HCT116 (cell line): ENCODE measurements at regions not wholly inside any gene's neighbourhood (a gene's known extent, or its start where the extent isn't known, plus 50 kb on each side); places are given as distances from the start of the nearest gene placed in this dataset.

Experiments used
- ATAC-seq: fragments of 200-7000 bp; cut with Tn5 transposase; 2 replicates; pipeline ENCODE4 v1.9.1; 2020; ENCODE audit warnings: mild to moderate bottlenecking, moderate library complexity
- BruUV-seq: library from RNA; stranded (reverse); fragments of 400-500 nt; replicated peaks from 2 replicates; lab custom pipeline; 2021; lab: Mats Ljungman, UMichigan
- CTCF ChIA-PET: fragments of 300-600 bp; sonication (Branson Sonifier 250); formaldehyde crosslinking; loops from one replicate; lab custom pipeline; 2021; ENCODE audit warnings: antibody characterized with exemption; lab: Charles Lee
- POLR2A ChIA-PET: fragments of 300-600, 350-600 bp; sonication (Branson Sonifier 250); formaldehyde crosslinking; loops from one replicate; lab custom pipeline; 2021; ENCODE audit warnings: antibody characterized with exemption; lab: Charles Lee
- RAD21 ChIA-PET, 2 experiments: fragments of 300-600 bp; sonication (Branson Sonifier 250); formaldehyde crosslinking; loops; one replicate each; lab custom pipeline; 2023; ENCODE audit warnings: low total read pairs in 2 of 2; ENCODE audit not compliant: uncharacterized antibody in 2 of 2, unreplicated experiment in 2 of 2, low non-redundant PET in 1 of 2; lab: Charles Lee
- DNase-seq: peaks from one replicate; pipeline ENCODE4 v3.0.0-alpha.2; 2010; ENCODE audit warnings: low read depth, low spot score
- H2AFZ ChIP-seq: fragments of 200-600 bp; shearing (Covaris generic), sonication (generic); 2 replicates; pipeline ENCODE4 v1.6.1; 2017; ENCODE audit warnings: low read depth, mixed run types, mixed read lengths, antibody characterized with exemption, low read length; ENCODE audit not compliant: poor library complexity, severe bottlenecking
- H3K27ac ChIP-seq: 2 replicates; pipeline ENCODE4 v1.5.1; 2012; ENCODE audit warnings: low read depth, low read length
- H3K27me3 ChIP-seq: fragments of 200-600 bp; sonication (generic); 2 replicates; pipeline ENCODE4 v1.6.1; 2016; ENCODE audit warnings: mixed run types, low read length, mixed read lengths; ENCODE audit not compliant: insufficient read depth
- H3K36me3 ChIP-seq, 2 experiments: fragments of 200-500 bp in 1 of 2; fragments of 200-600 bp in 1 of 2; sonication (Bioruptor generic) in 1 of 2; sonication (generic) in 1 of 2; 2 replicates each; pipeline versions ENCODE4 v1.5.1 to v1.6.1; 2014 to 2016; ENCODE audit warnings: low read length in 2 of 2, inconsistent platforms in 1 of 2, mixed read lengths in 1 of 2, mixed run types in 1 of 2; ENCODE audit not compliant: insufficient read depth in 2 of 2, control insufficient read depth in 1 of 2
- H3K4me1 ChIP-seq, 2 experiments: fragments of 200-600 bp in 1 of 2; sonication (generic) in 1 of 2; 2 replicates each; pipeline versions ENCODE4 v1.5.1 to v1.6.1; 2012 to 2017; ENCODE audit warnings: low read length in 2 of 2, inconsistent platforms in 1 of 2, mild to moderate bottlenecking in 1 of 2, mixed read lengths in 1 of 2, mixed run types in 1 of 2, moderate library complexity in 1 of 2; ENCODE audit not compliant: insufficient read depth in 2 of 2, control insufficient read depth in 1 of 2
- H3K4me2 ChIP-seq: fragments of 200-600 bp; sonication (generic); 2 replicates; pipeline ENCODE4 v1.6.1; 2017; ENCODE audit warnings: mixed run types, low read length, mixed read lengths
- H3K4me3 ChIP-seq, 2 experiments: fragments of 200-600 bp in 1 of 2; sonication (generic) in 1 of 2; replicated peaks in 1 of 2; 2 replicates each; pipeline ENCODE4 v1.5.1; 2011 to 2016; ENCODE audit warnings: low read length in 2 of 2, control low read depth in 1 of 2, low read depth in 1 of 2, mild to moderate bottlenecking in 1 of 2, mixed read lengths in 1 of 2, mixed run types in 1 of 2
- H3K79me2 ChIP-seq: fragments of 200-600 bp; sonication (generic); 2 replicates; pipeline ENCODE4 v1.6.1; 2017; ENCODE audit warnings: mild to moderate bottlenecking, mixed run types, low read length, moderate library complexity, mixed read lengths; ENCODE audit not compliant: insufficient read depth
- H3K9ac ChIP-seq: fragments of 200-600 bp; sonication (generic); 2 replicates; pipeline ENCODE4 v1.6.1; 2016; ENCODE audit warnings: low read length, mixed read lengths
- H3K9me2 ChIP-seq: fragments of 200-600 bp; sonication (generic), shearing (Covaris generic); 2 replicates; pipeline ENCODE4 v1.6.1; 2017; ENCODE audit warnings: mixed run types, mild to moderate bottlenecking, moderate library complexity; ENCODE audit not compliant: insufficient read depth
- H3K9me3 ChIP-seq, 2 experiments: fragments of 200-500 bp in 1 of 2; fragments of 200-600 bp in 1 of 2; sonication (Bioruptor generic) in 1 of 2; sonication (generic) in 1 of 2; 2 replicates each; pipeline ENCODE4 v1.6.1; 2014 to 2017; ENCODE audit warnings: low read length in 2 of 2, mixed read lengths in 2 of 2, inconsistent platforms in 1 of 2, low read depth in 1 of 2, mild to moderate bottlenecking in 1 of 2, mixed run types in 1 of 2, moderate library complexity in 1 of 2; ENCODE audit not compliant: control insufficient read depth in 1 of 2, insufficient read depth in 1 of 2
- H4K20me1 ChIP-seq: fragments of 200-600 bp; sonication (generic), shearing (Covaris generic); 2 replicates; pipeline ENCODE4 v1.6.1; 2017; ENCODE audit warnings: mixed run types, mild to moderate bottlenecking, moderate library complexity; ENCODE audit not compliant: insufficient read depth
- ATF3 ChIP-seq: IDR thresholded peaks from 2 replicates; pipeline ENCODE4 v1.6.1; 2012
- CBX3 ChIP-seq: IDR thresholded peaks from 2 replicates; pipeline ENCODE4 v1.6.1; 2012; ENCODE audit warnings: low read depth
- CEBPB ChIP-seq: IDR thresholded peaks from 2 replicates; pipeline ENCODE4 v1.6.1; 2012; ENCODE audit warnings: low read depth
- CTCF ChIP-seq, 3 experiments: fragments of 200-600 bp in 1 of 3; sonication (generic) in 1 of 3; IDR thresholded peaks in 2 of 3; conservative IDR thresholded peaks in 1 of 3; 2 replicates each; pipeline ENCODE4 v1.5.1; 2012 to 2017; ENCODE audit warnings: low read depth in 2 of 3, low read length in 2 of 3, antibody characterized with exemption in 1 of 3, borderline replicate concordance in 1 of 3, control low read depth in 1 of 3, mild to moderate bottlenecking in 1 of 3, mixed read lengths in 1 of 3, mixed run types in 1 of 3, moderate library complexity in 1 of 3; ENCODE audit not compliant: insufficient read depth in 1 of 3
- EGR1 ChIP-seq: IDR thresholded peaks from 2 replicates; pipeline ENCODE4 v1.6.1; 2012; ENCODE audit warnings: low read depth
- ELF1 ChIP-seq: IDR thresholded peaks from 2 replicates; pipeline ENCODE4 v1.6.1; 2012; ENCODE audit warnings: low read depth, borderline replicate concordance
- EZH2 ChIP-seq: fragments of 200-600 bp; sonication (generic); IDR thresholded peaks from 2 replicates; pipeline ENCODE4 v1.6.1; 2017; ENCODE audit warnings: antibody characterized with exemption, mixed run types
- EZH2phosphoT487 ChIP-seq: fragments of 200-600 bp; IDR thresholded peaks from 2 replicates; pipeline ENCODE4 v1.6.1; 2018; ENCODE audit warnings: antibody characterized with exemption, borderline replicate concordance
- FOSL1 ChIP-seq: IDR thresholded peaks from 2 replicates; pipeline ENCODE4 v1.6.1; 2012; ENCODE audit warnings: low read depth
- JUND ChIP-seq: IDR thresholded peaks from 2 replicates; pipeline ENCODE4 v1.6.1; 2012
- MAX ChIP-seq: IDR thresholded peaks from 2 replicates; pipeline ENCODE4 v1.6.1; 2012
- POLR2A ChIP-seq: IDR thresholded peaks from 2 replicates; pipeline ENCODE4 v1.7.0; 2011; ENCODE audit warnings: borderline replicate concordance; ENCODE audit not compliant: insufficient read depth, insufficient read length; ENCODE audit errors: extremely low read depth
- POLR2AphosphoS5 ChIP-seq: IDR thresholded peaks from 2 replicates; pipeline ENCODE4 v1.6.1; 2011; ENCODE audit warnings: mild to moderate bottlenecking, low read depth, low read length, moderate library complexity
- RAD21 ChIP-seq: IDR thresholded peaks from 2 replicates; pipeline ENCODE4 v1.6.1; 2012; ENCODE audit warnings: low read depth, mild to moderate bottlenecking
- REST ChIP-seq: IDR thresholded peaks from 2 replicates; pipeline ENCODE4 v1.6.1; 2012; ENCODE audit warnings: low read depth
- SP1 ChIP-seq: IDR thresholded peaks from 2 replicates; pipeline ENCODE4 v1.6.1; 2012; ENCODE audit warnings: low read depth
- SRF ChIP-seq: IDR thresholded peaks from 2 replicates; pipeline ENCODE4 v1.6.1; 2012; ENCODE audit warnings: low read depth
- YY1 ChIP-seq: IDR thresholded peaks from 2 replicates; pipeline ENCODE4 v1.6.1; 2011; ENCODE audit warnings: low read length, low read depth, moderate library complexity, mild to moderate bottlenecking; ENCODE audit not compliant: insufficient replicate concordance; ENCODE audit errors: extremely low read depth
- ZBTB33 ChIP-seq: IDR thresholded peaks from 2 replicates; pipeline ENCODE4 v1.6.1; 2011; ENCODE audit warnings: mild to moderate bottlenecking, low read length, moderate library complexity; ENCODE audit not compliant: insufficient replicate concordance; ENCODE audit errors: extremely low read depth
- ZFX ChIP-seq: fragments of 450-650 bp; IDR thresholded peaks from 2 replicates; pipeline ENCODE4 v1.6.1; 2017
- intact Hi-C: fragments of 100-400 bp; cut with micrococcal nuclease; formaldehyde crosslinking; loops from 2 replicates; pipeline ENCODE4 v1.10.0; 2022

GRCh38 chr2:70011786-70012185 is 50.4 kb upstream of the ASPRV1 start:
- no peak overlapping the region for H3K4me2 ChIP-seq
- no TSS peak for BruUV-seq
- H3K27me3 ChIP-seq: no peaks in the 10 kb centered on the region
- CTCF ChIA-PET: no interaction called here
- DNase-seq: no peak
- TF ChIP-seq RAD21: no peak
- TF ChIP-seq ELF1: no peak
- TF ChIP-seq ZBTB33: no peak
- no peak for TF ChIP-seq CBX3
- TF ChIP-seq POLR2AphosphoS5: no peak
- TF ChIP-seq CEBPB: no peak
- TF ChIP-seq FOSL1: no peak
- TF ChIP-seq ZFX: no peak
- no peak for TF ChIP-seq YY1
- no peak for TF ChIP-seq EGR1
- TF ChIP-seq JUND: no peak
- no peak for TF ChIP-seq POLR2A
- no peak for TF ChIP-seq MAX
- no peak for TF ChIP-seq ATF3
- no peak for TF ChIP-seq SP1
- no peak for TF ChIP-seq SRF
- no peak for TF ChIP-seq EZH2
- no peak for TF ChIP-seq REST
- TF ChIP-seq EZH2phosphoT487: no peak
- no peak for TF ChIP-seq CTCF (IDR thresholded peaks at IDR 0.05 in 2 of 3, conservative IDR thresholded peaks at IDR 0.05 in 1 of 3; ENCODE audit: borderline replicate concordance in 1 of 3, insufficient read depth in 1 of 3, low read depth in 2 of 3, low read length in 2 of 3)
- TF ChIP-seq, all 23 proteins: peak for 0
- H3K9ac ChIP-seq: no peak overlapping the region
- POLR2A ChIA-PET: no interaction called here
- H4K20me1 ChIP-seq: no peaks in the 10 kb centered on the region
- RAD21 ChIA-PET: no interaction called here
- no peak for ATAC-seq
- no peaks in the 10 kb centered on the region for H3K79me2 ChIP-seq
- H3K4me3 ChIP-seq: no peak overlapping the region
- no peak overlapping the region for H3K27ac ChIP-seq
- no peaks in the 10 kb centered on the region for H3K9me3 ChIP-seq
- no peak overlapping the region for H2AFZ ChIP-seq
- no peaks in the 10 kb centered on the region for H3K9me2 ChIP-seq
- H3K36me3 ChIP-seq: no peaks in the 10 kb centered on the region
- intact Hi-C loops: no loop called here
- H3K4me1 ChIP-seq: peaks cover 5 to 13% of the 10 kb centered on the region in 2 experiments; a peak in 3 of 4 replicates
